Stimulated activated naive B cell treated with anti-CD40 and anti-IgM and Interleukin-4, amounts not matched to agents 10 μg/mL and 1 μg/mL and 100 μg/mL, for 72 hours (primary cell): ENCODE measurements at regions not wholly inside any gene's neighbourhood (a gene's known extent, or its start where the extent isn't known, plus 50 kb on each side); places are given as distances from the start of the nearest gene placed in this dataset.
"Not testable (repeated sequence)": the region's sequence is repeated elsewhere in the genome, so short reads cannot be mapped to it uniquely, and the experiment has no call there.

ENCODE experiments used
- ATAC-seq, 2 donors: fragments of 150-1000 bp; cut with Tn5 transposase; replicated peaks; 2 replicates each; pipeline ENCODE4 v1.10.0; 2021; ENCODE audit warnings: moderate library complexity in 1 of 2
- DNase-seq: peaks from one replicate; pipeline ENCODE4 v3.0.0; 2021
- H3K27ac Mint-ChIP-seq: one replicate; pipeline ENCODE4 v1.8.0; 2022; ENCODE audit warnings: mild to moderate bottlenecking, mixed read lengths
- H3K27me3 Mint-ChIP-seq, 2 donors: one replicate each; pipeline ENCODE4 v1.8.0; 2022; ENCODE audit warnings: mixed read lengths in 2 of 2
- H3K36me3 Mint-ChIP-seq, 2 donors: one replicate each; pipeline ENCODE4 v1.8.0; 2022; ENCODE audit warnings: mixed read lengths in 2 of 2, mild to moderate bottlenecking in 1 of 2
- H3K4me1 Mint-ChIP-seq, 2 donors: one replicate each; pipeline ENCODE4 v1.8.0; 2022; ENCODE audit warnings: mixed read lengths in 2 of 2, mild to moderate bottlenecking in 1 of 2
- H3K4me3 Mint-ChIP-seq, 2 donors: one replicate each; pipeline ENCODE4 v1.8.0; 2022; ENCODE audit warnings: mild to moderate bottlenecking in 2 of 2, mixed read lengths in 2 of 2, moderate library complexity in 1 of 2
- H3K9me3 Mint-ChIP-seq, 2 donors: one replicate each; pipeline ENCODE4 v1.8.0; 2022; ENCODE audit warnings: mixed read lengths in 2 of 2, mild to moderate bottlenecking in 1 of 2

DNA sequence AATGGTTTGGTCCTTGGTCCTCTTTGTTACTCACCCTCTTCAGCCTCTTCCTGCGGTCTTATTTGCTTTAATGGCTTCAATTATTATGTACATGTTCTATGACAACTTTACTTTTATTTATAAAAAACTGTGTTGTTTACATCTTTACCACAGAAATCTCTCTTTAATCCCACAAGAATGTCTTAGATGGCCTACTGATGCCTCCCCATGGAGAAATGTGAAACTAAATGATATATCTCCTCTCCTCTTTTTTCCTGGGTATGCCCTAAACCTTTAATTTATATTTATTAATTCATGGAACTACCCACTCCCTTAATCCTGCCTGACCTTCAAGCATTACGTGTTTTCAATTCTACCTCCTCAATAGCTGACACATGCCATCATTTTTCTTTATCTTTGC, 573.2 kb downstream of the CENPC start:
- Mint-ChIP-seq H3K4me3 (no peak overlapping the region), H3K27me3 (no peaks in the 10 kb centered on the region), H3K9me3 (no peaks in the 10 kb centered on the region), H3K36me3 (no peaks in the 10 kb centered on the region), H3K27ac (no peak overlapping the region), H3K4me1 (no peaks in the 10 kb centered on the region)
- DNase-seq, result no peak
- no peak for ATAC-seq

- Mint-ChIP-seq H3K27ac (no peak overlapping the region), H3K4me1 (no peaks in the 10 kb centered on the region), H3K4me3 (no peak overlapping the region), H3K27me3 (no peaks in the 10 kb centered on the region), H3K36me3 (no peaks in the 10 kb centered on the region), H3K9me3 (no peaks in the 10 kb centered on the region)
- peak; percentile 74 to 78 for ATAC-seq
- no peak for DNase-seq
Observed at GRCh38 chr4:66964467-66964866, 580.8 kb downstream of the CENPC start.

GRCh38 chr4:66963084-66963483, 582.2 kb downstream of the CENPC start:
- Mint-ChIP-seq H3K27me3 (no peaks in the 10 kb centered on the region), H3K27ac (no peak overlapping the region)
- ATAC-seq, result no peak

GRCh38 chr4:66959207-66959606, 586.1 kb downstream of the CENPC start:
- DNase-seq (no peak), ATAC-seq (no peak)
- H3K27me3 Mint-ChIP-seq, result no peaks in the 10 kb centered on the region
- H3K9me3 Mint-ChIP-seq, result peaks cover 0 to 2% of the 10 kb centered on the region in 2 donors
- no peaks in the 10 kb centered on the region for H3K36me3 Mint-ChIP-seq
- H3K27ac Mint-ChIP-seq, result no peak overlapping the region
- peaks cover 2 to 6% of the 10 kb centered on the region in 2 donors for H3K4me1 Mint-ChIP-seq
- H3K4me3 Mint-ChIP-seq, result no peak overlapping the region

More at GRCh38 chr4:66963084-66963483, 582.2 kb downstream of the CENPC start:
- Mint-ChIP-seq H3K4me1 (no peaks in the 10 kb centered on the region), H3K4me3 (no peak overlapping the region), H3K9me3 (no peaks in the 10 kb centered on the region), H3K36me3 (no peaks in the 10 kb centered on the region)
- DNase-seq, result no peak

DNA sequence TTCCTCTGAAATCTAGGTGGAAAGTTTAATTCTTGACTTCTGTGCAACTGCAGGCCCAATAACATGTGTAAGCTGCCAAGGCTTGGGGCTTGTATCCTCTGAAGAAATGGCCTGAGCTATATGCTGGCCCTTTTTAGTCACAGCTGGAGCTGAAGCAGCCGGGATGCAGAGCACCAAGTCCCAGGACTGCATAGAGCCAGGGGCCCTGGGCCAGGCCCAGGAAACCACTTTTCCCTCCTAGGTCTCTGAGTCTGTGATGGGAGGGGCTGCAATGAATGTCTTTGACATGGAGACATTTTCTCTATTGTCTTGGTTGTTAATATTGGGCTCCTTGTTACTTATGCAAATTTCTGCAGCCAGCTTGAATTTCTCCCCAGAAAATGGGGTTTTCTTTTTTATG, 588.5 kb downstream of the CENPC start:
- ATAC-seq (no peak), DNase-seq (no peak)
- peaks cover 5 to 12% of the 10 kb centered on the region in 2 donors for H3K4me1 Mint-ChIP-seq
- H3K27ac Mint-ChIP-seq, result no peak overlapping the region
- H3K4me3 Mint-ChIP-seq, result no peak overlapping the region
- no peaks in the 10 kb centered on the region for H3K36me3 Mint-ChIP-seq
- peaks cover 0 to 2% of the 10 kb centered on the region in 2 donors for H3K9me3 Mint-ChIP-seq
- no peaks in the 10 kb centered on the region for H3K27me3 Mint-ChIP-seq

GRCh38 chr4:66956426-66956825, 588.9 kb downstream of the CENPC start:
- H3K4me1 Mint-ChIP-seq, result peaks cover 5 to 14% of the 10 kb centered on the region in 2 donors
- no peak for ATAC-seq
- no peak overlapping the region for H3K4me3 Mint-ChIP-seq
- no peak for DNase-seq
- H3K9me3 Mint-ChIP-seq, result peaks cover 0 to 2% of the 10 kb centered on the region in 2 donors
- no peaks in the 10 kb centered on the region for H3K27me3 Mint-ChIP-seq
- no peak overlapping the region for H3K27ac Mint-ChIP-seq
- H3K36me3 Mint-ChIP-seq, result no peaks in the 10 kb centered on the region

DNA sequence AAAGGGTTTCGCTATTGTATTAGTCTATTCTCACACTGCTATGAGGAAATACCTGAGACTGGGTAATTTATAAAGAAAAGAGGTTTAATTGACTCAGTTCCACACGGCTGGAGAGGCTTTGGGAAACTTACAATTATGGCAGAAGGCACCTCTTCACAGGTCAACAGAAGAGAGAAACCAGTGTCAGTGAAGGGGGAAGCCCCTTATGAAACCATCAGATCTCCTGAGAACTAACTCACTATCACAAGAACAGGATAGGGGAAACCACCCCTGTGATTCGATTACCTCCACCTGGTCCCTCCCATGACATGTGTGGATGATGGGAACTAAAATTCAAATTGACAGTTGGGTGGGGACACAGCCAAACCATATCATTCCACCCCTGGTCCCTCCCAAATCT, 589.5 kb downstream of the CENPC start:
- no peak for DNase-seq
- Mint-ChIP-seq H3K27ac (no peak overlapping the region), H3K9me3 (peaks cover 0 to 2% of the 10 kb centered on the region in 2 donors), H3K36me3 (no peaks in the 10 kb centered on the region), H3K27me3 (no peaks in the 10 kb centered on the region), H3K4me3 (no peak overlapping the region), H3K4me1 (peaks cover 5 to 14% of the 10 kb centered on the region in 2 donors)
- ATAC-seq, result peak; percentile 77 to 82

DNA sequence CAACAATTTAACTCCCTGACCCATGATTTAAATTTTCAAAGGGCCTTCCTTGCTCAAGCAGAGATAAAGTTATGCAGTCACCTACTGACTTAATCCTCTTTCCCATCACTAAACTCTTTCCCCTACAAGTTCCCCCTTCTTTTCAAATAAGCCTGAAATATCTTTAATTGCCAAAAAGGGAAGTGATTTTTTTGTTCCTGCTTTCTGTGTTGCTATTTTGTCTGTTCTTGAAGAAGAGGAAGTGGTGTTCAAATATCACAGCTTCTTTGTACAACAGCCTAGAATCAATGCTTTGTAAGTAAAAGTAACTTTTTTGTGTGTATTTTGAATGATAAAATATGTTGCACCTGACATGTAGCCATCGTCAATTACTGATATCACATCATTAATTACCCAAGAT, 595.9 kb downstream of the CENPC start:
- Mint-ChIP-seq H3K27me3 (no peaks in the 10 kb centered on the region), H3K27ac (no peak overlapping the region), H3K9me3 (peaks cover 0 to 3% of the 10 kb centered on the region in 2 donors), H3K4me3 (no peak overlapping the region), H3K4me1 (peaks cover 8 to 24% of the 10 kb centered on the region in 2 donors), H3K36me3 (no peaks in the 10 kb centered on the region)
- DNase-seq, result no peak
- peak; percentile 71 for ATAC-seq

- no peak overlapping the region for H3K4me3 Mint-ChIP-seq
- ATAC-seq (no peak), DNase-seq (no peak)
- H3K9me3 Mint-ChIP-seq, result peaks cover 0 to 3% of the 10 kb centered on the region in 2 donors
- peaks cover 5 to 17% of the 10 kb centered on the region in 2 donors for H3K4me1 Mint-ChIP-seq
- H3K27me3 Mint-ChIP-seq, result no peaks in the 10 kb centered on the region
- H3K36me3 Mint-ChIP-seq, result no peaks in the 10 kb centered on the region
- H3K27ac Mint-ChIP-seq, result no peak overlapping the region
Observed at GRCh38 chr4:66946761-66947160, 598.5 kb downstream of the CENPC start.

- ATAC-seq (peak in 1 of 2 donors; percentile 46), DNase-seq (no peak)
- Mint-ChIP-seq H3K27me3 (no peaks in the 10 kb centered on the region), H3K27ac (no peak overlapping the region), H3K36me3 (no peaks in the 10 kb centered on the region), H3K4me1 (no peaks in the 10 kb centered on the region), H3K4me3 (no peak overlapping the region), H3K9me3 (no peaks in the 10 kb centered on the region)
Observed at GRCh38 chr4:66943112-66943511, 602.2 kb downstream of the CENPC start.

DNA sequence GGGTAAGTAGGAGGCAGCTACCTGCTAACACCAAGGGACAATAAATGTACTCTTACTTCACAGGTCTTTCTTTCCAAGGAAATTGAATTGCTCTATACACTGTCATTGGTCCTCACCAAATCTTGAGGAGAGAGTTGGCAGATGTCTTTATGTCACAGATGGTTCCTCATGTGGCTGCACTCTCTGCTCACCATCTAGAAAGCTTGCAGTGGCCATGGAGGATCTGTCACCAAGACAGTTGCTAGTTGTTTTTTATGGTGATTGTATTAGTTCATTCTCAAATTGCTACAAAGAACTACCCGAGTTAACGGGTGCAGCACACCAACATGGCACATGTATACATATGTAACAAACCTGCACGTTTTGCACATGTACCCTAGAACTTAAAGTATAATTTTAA, 613.3 kb downstream of the CENPC start:
- H3K27me3 Mint-ChIP-seq, H3K36me3 Mint-ChIP-seq, H3K9me3 Mint-ChIP-seq, H3K4me3 Mint-ChIP-seq, H3K4me1 Mint-ChIP-seq, H3K27ac Mint-ChIP-seq, DNase-seq, ATAC-seq: not testable (repeated sequence)

GRCh38 chr4:66930206-66930605, 615.1 kb downstream of the CENPC start:
- Mint-ChIP-seq H3K9me3 (peaks cover 0 to 2% of the 10 kb centered on the region in 2 donors), H3K4me1 (no peaks in the 10 kb centered on the region), H3K36me3 (no peaks in the 10 kb centered on the region), H3K27me3 (no peaks in the 10 kb centered on the region), H3K4me3 (no peak overlapping the region), H3K27ac (no peak overlapping the region)
- ATAC-seq, result no peak
- no peak for DNase-seq

- H3K9me3 Mint-ChIP-seq, result no peaks in the 10 kb centered on the region
- H3K27ac Mint-ChIP-seq, result no peak overlapping the region
- no peak for ATAC-seq
- H3K4me3 Mint-ChIP-seq, result no peak overlapping the region
- no peaks in the 10 kb centered on the region for H3K4me1 Mint-ChIP-seq
- no peak for DNase-seq
- H3K27me3 Mint-ChIP-seq, result no peaks in the 10 kb centered on the region
- H3K36me3 Mint-ChIP-seq, result no peaks in the 10 kb centered on the region
Observed at GRCh38 chr4:66929748-66930147, 615.6 kb downstream of the CENPC start.

GRCh38 chr4:66928881-66929280, 616.4 kb downstream of the CENPC start:
- DNase-seq, H3K27me3 Mint-ChIP-seq, H3K9me3 Mint-ChIP-seq, H3K36me3 Mint-ChIP-seq, ATAC-seq, H3K27ac Mint-ChIP-seq, H3K4me1 Mint-ChIP-seq, H3K4me3 Mint-ChIP-seq: not testable (repeated sequence)

GRCh38 chr4:66927937-66928336, 617.4 kb downstream of the CENPC start:
- Mint-ChIP-seq H3K4me3 (no peak overlapping the region), H3K27me3 (no peaks in the 10 kb centered on the region), H3K4me1 (peaks cover 2 to 8% of the 10 kb centered on the region in 2 donors), H3K27ac (no peak overlapping the region), H3K9me3 (peaks cover 2% of the 10 kb centered on the region in 2 donors), H3K36me3 (no peaks in the 10 kb centered on the region)
- no peak for ATAC-seq
- DNase-seq, result no peak

DNA sequence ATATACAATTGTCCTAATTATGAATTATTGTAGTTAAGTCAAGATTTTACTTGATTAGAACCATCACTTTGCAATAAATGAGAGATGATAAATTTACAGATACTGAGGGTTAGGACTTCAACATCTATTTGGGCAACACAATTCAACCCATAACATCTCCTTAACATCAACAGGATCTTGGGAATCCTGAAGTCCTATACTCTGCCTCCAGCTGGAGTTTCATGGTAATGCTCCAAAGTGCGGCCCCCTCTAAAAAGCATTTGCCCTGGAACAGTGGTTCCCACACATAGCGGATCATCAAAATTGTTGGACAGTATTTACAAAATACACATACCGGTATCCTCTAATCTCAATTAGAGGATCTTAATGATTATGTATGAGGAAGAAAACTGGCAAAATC, 618.6 kb downstream of the CENPC start:
- Mint-ChIP-seq H3K9me3 (peaks cover 5% of the 10 kb centered on the region in 2 donors), H3K36me3 (no peaks in the 10 kb centered on the region), H3K4me3 (no peak overlapping the region), H3K4me1 (peaks cover 5 to 14% of the 10 kb centered on the region in 2 donors), H3K27me3 (no peaks in the 10 kb centered on the region), H3K27ac (no peak overlapping the region)
- no peak for ATAC-seq
- DNase-seq, result no peak
